Mesothelial cell of epicardium (in vitro differentiated cells): ENCODE measurements at regions not wholly inside any gene's neighbourhood (a gene's known extent, or its start where the extent isn't known, plus 50 kb on each side); places are given as distances from the start of the nearest gene placed in this dataset.

Source experiments
- DNase-seq, 2 experiments: peaks; one replicate each; pipeline ENCODE4 v3.0.0; 2021; ENCODE audit warnings: low spot score in 2 of 2; ENCODE audit not compliant: unreplicated experiment in 2 of 2
- H3K27ac Mint-ChIP-seq: 2 replicates; pipeline ENCODE4 v1.8.0; 2021; ENCODE audit warnings: mixed read lengths
- H3K27me3 Mint-ChIP-seq: 2 replicates; pipeline ENCODE4 v1.8.0; 2021; ENCODE audit warnings: low read depth, mixed read lengths
- H3K36me3 Mint-ChIP-seq: 2 replicates; pipeline ENCODE4 v1.8.0; 2021; ENCODE audit warnings: mixed read lengths
- H3K4me1 Mint-ChIP-seq: 2 replicates; pipeline ENCODE4 v1.8.0; 2021; ENCODE audit warnings: mixed read lengths
- H3K4me3 Mint-ChIP-seq: 2 replicates; pipeline ENCODE4 v1.8.0; 2021; ENCODE audit warnings: mild to moderate bottlenecking, moderate library complexity, mixed read lengths
- H3K9me3 Mint-ChIP-seq: 2 replicates; pipeline ENCODE4 v1.8.0; 2021; ENCODE audit warnings: mixed read lengths
- TF ChIP-seq, protein P1 (sequence below): fragments of 200-600 bp; sonication (generic); IDR thresholded peaks from one replicate; pipeline ENCODE4 v1.5.0; 2021; ENCODE audit warnings: antibody characterized with exemption; ENCODE audit not compliant: unreplicated experiment

- H3K4me1 Mint-ChIP-seq, result peaks cover 5% of the 10 kb centered on the region
- H3K36me3 Mint-ChIP-seq, result peaks cover 14% of the 10 kb centered on the region
- H3K9me3 Mint-ChIP-seq, result peaks cover 36% of the 10 kb centered on the region
- no peaks in the 10 kb centered on the region for H3K27me3 Mint-ChIP-seq
- TF ChIP-seq, protein P1, sequence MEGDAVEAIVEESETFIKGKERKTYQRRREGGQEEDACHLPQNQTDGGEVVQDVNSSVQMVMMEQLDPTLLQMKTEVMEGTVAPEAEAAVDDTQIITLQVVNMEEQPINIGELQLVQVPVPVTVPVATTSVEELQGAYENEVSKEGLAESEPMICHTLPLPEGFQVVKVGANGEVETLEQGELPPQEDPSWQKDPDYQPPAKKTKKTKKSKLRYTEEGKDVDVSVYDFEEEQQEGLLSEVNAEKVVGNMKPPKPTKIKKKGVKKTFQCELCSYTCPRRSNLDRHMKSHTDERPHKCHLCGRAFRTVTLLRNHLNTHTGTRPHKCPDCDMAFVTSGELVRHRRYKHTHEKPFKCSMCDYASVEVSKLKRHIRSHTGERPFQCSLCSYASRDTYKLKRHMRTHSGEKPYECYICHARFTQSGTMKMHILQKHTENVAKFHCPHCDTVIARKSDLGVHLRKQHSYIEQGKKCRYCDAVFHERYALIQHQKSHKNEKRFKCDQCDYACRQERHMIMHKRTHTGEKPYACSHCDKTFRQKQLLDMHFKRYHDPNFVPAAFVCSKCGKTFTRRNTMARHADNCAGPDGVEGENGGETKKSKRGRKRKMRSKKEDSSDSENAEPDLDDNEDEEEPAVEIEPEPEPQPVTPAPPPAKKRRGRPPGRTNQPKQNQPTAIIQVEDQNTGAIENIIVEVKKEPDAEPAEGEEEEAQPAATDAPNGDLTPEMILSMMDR, result no peak
- DNase-seq, result no peak
- no peak overlapping the region for H3K4me3 Mint-ChIP-seq
- H3K27ac Mint-ChIP-seq, result no peak overlapping the region
Observed at GRCh38 chr1:229086091-229086490, 184.8 kb upstream of the RAB4A start.

DNA sequence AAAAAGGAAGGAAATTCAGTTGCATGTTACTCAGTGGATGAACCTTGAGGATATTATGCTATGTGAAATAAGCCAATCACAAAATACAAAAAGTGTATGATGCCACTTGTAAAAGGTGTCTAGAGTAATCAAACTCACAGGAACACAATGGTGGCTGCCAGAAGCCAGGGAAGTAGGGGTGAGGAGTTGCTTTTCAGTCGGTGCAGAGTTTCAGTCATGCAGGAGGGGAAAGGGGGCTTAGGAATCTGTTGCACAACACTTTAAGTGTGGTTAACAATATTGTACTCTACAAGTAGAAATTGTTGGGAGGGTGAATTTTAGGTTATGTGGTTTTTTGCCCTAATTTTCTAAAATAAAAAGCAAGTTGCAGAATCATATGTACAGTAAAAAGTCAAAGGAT is 184.2 kb upstream of the RAB4A start:
- H3K36me3 Mint-ChIP-seq, result peaks cover 12% of the 10 kb centered on the region
- H3K4me3 Mint-ChIP-seq, result no peak overlapping the region
- peaks cover 10% of the 10 kb centered on the region for H3K4me1 Mint-ChIP-seq
- peaks cover 30% of the 10 kb centered on the region for H3K9me3 Mint-ChIP-seq
- no peak for DNase-seq
- TF ChIP-seq, protein P1, result no peak
- no peak overlapping the region for H3K27ac Mint-ChIP-seq
- H3K27me3 Mint-ChIP-seq, result no peaks in the 10 kb centered on the region

DNA sequence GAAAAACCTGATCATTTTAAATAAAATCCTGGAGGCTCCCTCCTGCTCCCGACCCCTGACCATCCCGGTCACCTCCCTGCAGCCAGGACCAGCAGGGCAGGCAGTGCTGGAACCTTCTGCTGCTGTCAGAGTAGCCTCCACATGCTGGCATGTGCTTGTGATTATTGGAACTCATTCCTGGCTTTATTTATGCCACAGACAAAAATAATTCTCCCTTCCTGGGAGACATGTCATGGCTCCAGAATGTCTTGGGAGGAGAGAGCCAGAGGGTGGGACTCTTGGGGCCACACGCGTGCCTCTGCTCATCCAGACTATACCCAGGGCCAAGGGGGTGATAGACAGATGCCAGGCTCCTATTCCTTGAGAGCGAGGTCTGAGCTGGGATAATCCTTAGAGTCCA is 183.6 kb upstream of the RAB4A start:
- TF ChIP-seq, protein P1, result no peak
- peaks cover 16% of the 10 kb centered on the region for H3K4me1 Mint-ChIP-seq
- H3K27ac Mint-ChIP-seq, result no peak overlapping the region
- no peaks in the 10 kb centered on the region for H3K27me3 Mint-ChIP-seq
- H3K4me3 Mint-ChIP-seq, result no peak overlapping the region
- DNase-seq, result no peak
- peaks cover 10% of the 10 kb centered on the region for H3K36me3 Mint-ChIP-seq
- H3K9me3 Mint-ChIP-seq, result peaks cover 24% of the 10 kb centered on the region

DNA sequence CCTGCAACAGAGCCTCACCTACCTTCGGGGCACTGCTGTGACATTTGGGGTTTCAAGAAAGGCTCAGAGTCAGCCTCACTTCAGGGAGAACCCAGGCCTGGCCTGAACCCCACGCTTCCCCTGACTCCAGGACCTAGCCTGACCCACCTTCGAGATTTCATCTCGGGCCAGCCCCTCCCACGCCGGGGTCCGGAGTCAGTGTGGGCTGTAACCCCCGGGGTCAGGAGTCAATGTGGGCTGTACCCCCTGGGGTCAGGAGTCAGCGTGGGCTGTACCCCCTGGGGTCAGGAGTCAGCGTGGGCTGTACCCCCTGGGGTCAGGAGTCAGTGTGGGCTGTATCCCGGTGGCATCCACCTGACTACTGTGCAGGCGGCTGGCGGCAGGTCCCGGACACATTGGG is 183.0 kb upstream of the RAB4A start:
- Mint-ChIP-seq H3K27me3 (no peaks in the 10 kb centered on the region), H3K4me1 (peaks cover 22% of the 10 kb centered on the region), H3K27ac (no peak overlapping the region), H3K9me3 (peaks cover 18% of the 10 kb centered on the region), H3K36me3 (peaks cover 7% of the 10 kb centered on the region), H3K4me3 (no peak overlapping the region)
- TF ChIP-seq, protein P1, result no peak
- no peak for DNase-seq

DNA sequence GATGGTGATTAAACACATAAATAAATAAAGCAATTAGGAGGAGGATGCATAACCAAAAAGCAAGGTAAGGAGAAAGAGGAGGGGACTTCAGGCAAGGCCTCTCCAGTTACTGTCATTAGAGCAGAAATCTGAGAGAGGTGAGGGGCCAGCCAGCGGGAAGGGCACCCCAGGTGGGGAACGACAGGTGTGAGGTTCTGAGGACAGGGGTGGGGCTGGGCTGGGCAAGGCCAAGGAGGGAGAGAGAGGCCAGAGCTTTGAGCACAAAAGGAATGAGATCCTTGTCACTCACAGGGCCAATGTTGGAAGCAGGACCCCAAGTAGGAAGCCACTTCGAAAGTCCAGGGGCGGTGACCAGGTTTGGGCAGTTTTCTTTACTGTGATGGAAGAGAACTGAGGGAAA is 182.2 kb upstream of the RAB4A start:
- Mint-ChIP-seq H3K4me1 (peaks cover 30% of the 10 kb centered on the region), H3K9me3 (peaks cover 10% of the 10 kb centered on the region), H3K27me3 (no peaks in the 10 kb centered on the region), H3K36me3 (peaks cover 2% of the 10 kb centered on the region), H3K4me3 (no peak overlapping the region), H3K27ac (no peak overlapping the region)
- DNase-seq, result no peak
- TF ChIP-seq, protein P1, result no peak

DNA sequence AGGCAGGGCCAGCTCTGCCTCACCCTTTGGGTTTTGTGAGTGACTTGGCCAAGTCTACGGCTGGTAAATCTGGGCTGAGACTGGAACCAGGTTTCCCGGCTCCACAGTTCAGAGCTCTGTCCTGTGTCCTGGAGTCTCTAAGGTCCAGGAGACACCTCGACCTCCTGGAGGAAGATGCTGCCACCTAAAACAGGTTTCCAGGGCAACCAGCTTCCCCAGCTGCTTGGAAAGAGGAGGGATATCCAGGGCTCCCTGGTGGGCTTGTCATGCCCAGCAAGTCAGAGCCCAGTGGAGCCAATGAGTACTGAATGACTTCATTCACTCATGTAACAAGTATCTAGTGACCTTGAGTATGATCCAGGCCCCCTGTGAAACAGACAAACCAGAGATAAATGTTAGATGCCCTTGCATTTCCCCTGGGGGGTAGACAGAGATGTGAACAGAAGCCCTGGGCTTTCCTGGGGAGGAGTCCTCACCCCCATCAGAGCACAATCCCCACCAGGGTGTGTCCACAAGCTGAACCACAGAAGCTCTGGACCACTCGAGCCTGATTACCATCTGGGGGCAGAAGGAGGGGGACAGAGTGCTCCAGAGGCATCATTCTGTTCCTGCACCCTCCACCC is 181.2 kb upstream of the RAB4A start:
- H3K9me3 Mint-ChIP-seq, result peaks cover under 1% of the 10 kb centered on the region
- H3K4me1 Mint-ChIP-seq, result peaks cover 40% of the 10 kb centered on the region
- TF ChIP-seq, protein P1, result no peak
- no peak overlapping the region for H3K27ac Mint-ChIP-seq
- no peaks in the 10 kb centered on the region for H3K27me3 Mint-ChIP-seq
- no peaks in the 10 kb centered on the region for H3K36me3 Mint-ChIP-seq
- no peak overlapping the region for H3K4me3 Mint-ChIP-seq
- DNase-seq, result no peak
